NCI-H1930 (cell line): ENCODE measurements at regions not wholly inside any gene's neighbourhood (a gene's known extent, or its start where the extent isn't known, plus 50 kb on each side); places are given as distances from the start of the nearest gene placed in this dataset.

Source experiments
- DNase-seq, 2 experiments: peaks; one replicate each; lab custom pipeline; 2025; lab: John Stamatoyannopoulos, UW

GRCh38 chr6:24987446-24988115, 51.8 kb upstream of the RIPOR2 start:
- no peak for DNase-seq

GRCh38 chr6:24988562-24988961, 52.8 kb upstream of the RIPOR2 start:
- DNase-seq = no peak

GRCh38 chr6:24990236-24990845, 54.6 kb upstream of the RIPOR2 start:
- DNase-seq = no peak

GRCh38 chr6:24990944-24991809, 55.4 kb upstream of the RIPOR2 start:
- DNase-seq = no peak

GRCh38 chr6:24991810-24992467, 56.2 kb upstream of the RIPOR2 start:
- peak; percentile 3 to 50 for DNase-seq

- no peak for DNase-seq
Measured at GRCh38 chr6:24994812-24995211, 59.1 kb upstream of the RIPOR2 start.

GRCh38 chr6:24995270-24995669, 59.5 kb upstream of the RIPOR2 start:
- DNase-seq = no peak

GRCh38 chr6:24996269-24996836, 60.6 kb upstream of the RIPOR2 start:
- DNase-seq = no peak

GRCh38 chr6:24997231-24997630, 61.5 kb upstream of the RIPOR2 start:
- no peak for DNase-seq

GRCh38 chr6:24997905-24998304, 62.1 kb upstream of the RIPOR2 start:
- no peak for DNase-seq

- no peak for DNase-seq
Measured at GRCh38 chr6:25002326-25003091, 66.7 kb upstream of the RIPOR2 start.

GRCh38 chr6:25004357-25004756, 68.6 kb upstream of the RIPOR2 start:
- DNase-seq = no peak

- DNase-seq = no peak
Measured at GRCh38 chr6:25005010-25005409, 69.2 kb upstream of the RIPOR2 start.

- DNase-seq = no peak
Measured at GRCh38 chr6:25006075-25006474, 70.3 kb upstream of the RIPOR2 start.

GRCh38 chr6:25006565-25007001, 70.8 kb upstream of the RIPOR2 start:
- DNase-seq = no peak

GRCh38 chr6:25007269-25007699, 71.5 kb upstream of the RIPOR2 start:
- no peak for DNase-seq

- DNase-seq = no peak
Measured at GRCh38 chr6:25008707-25009392, 73.1 kb upstream of the RIPOR2 start.

- no peak for DNase-seq
Measured at GRCh38 chr6:25009393-25009710, 73.6 kb upstream of the RIPOR2 start.

- DNase-seq = no peak
Measured at GRCh38 chr6:25010176-25010575, 74.4 kb upstream of the RIPOR2 start.

GRCh38 chr6:25010902-25011625, 75.3 kb upstream of the RIPOR2 start:
- no peak for DNase-seq
